CD4-positive, CD25-positive, alpha-beta regulatory T cell (primary cell): ENCODE measurements at regions not wholly inside any gene's neighbourhood (a gene's known extent, or its start where the extent isn't known, plus 50 kb on each side); places are given as distances from the start of the nearest gene placed in this dataset.

Experiments used
- ATAC-seq, 2 donors: fragments of 150-1000 bp; cut with Tn5 transposase; one replicate each; pipeline ENCODE4 v1.10.0; 2021; ENCODE audit warnings: low read depth in 2 of 2, moderate number of reproducible peaks in 2 of 2, moderate library complexity in 1 of 2
- DNase-seq, 3 donors: peaks; one replicate each; pipeline versions ENCODE4 v3.0.0 to v3.0.0-alpha.2; 2012 to 2022; ENCODE audit warnings: mixed read lengths in 1 of 3
- H3K27ac ChIP-seq: one replicate; pipeline ENCODE4 v1.7.0; 2013; ENCODE audit warnings: mild to moderate bottlenecking, low read length; ENCODE audit not compliant: insufficient read depth, poor library complexity, severe bottlenecking
- H3K27me3 ChIP-seq: one replicate; pipeline ENCODE4 v1.7.0; 2013; ENCODE audit warnings: low read length; ENCODE audit not compliant: control insufficient read depth, insufficient read depth
- H3K36me3 ChIP-seq: one replicate; pipeline ENCODE4 v1.7.0; 2013; ENCODE audit warnings: mild to moderate bottlenecking, low read length, moderate library complexity; ENCODE audit not compliant: control insufficient read depth, insufficient read depth
- H3K4me1 ChIP-seq: 2 replicates; pipeline ENCODE4 v1.7.0; 2013; ENCODE audit warnings: mild to moderate bottlenecking, low read length; ENCODE audit not compliant: insufficient read depth, control insufficient read depth, poor library complexity, severe bottlenecking
- H3K4me3 ChIP-seq: one replicate; pipeline ENCODE4 v1.7.0; 2013; ENCODE audit warnings: low read depth, mild to moderate bottlenecking, low read length, moderate library complexity
- H3K9me3 ChIP-seq, 2 experiments: 1 replicate in 1 of 2; 2 replicates in 1 of 2; pipeline ENCODE4 v1.7.0; 2013; ENCODE audit warnings: low read length in 2 of 2, mild to moderate bottlenecking in 1 of 2, moderate library complexity in 1 of 2; ENCODE audit not compliant: control insufficient read depth in 2 of 2
- H3K27ac Mint-ChIP-seq, 3 donors: one replicate each; pipeline ENCODE4 v1.8.0; 2020 to 2022; ENCODE audit warnings: mild to moderate bottlenecking in 3 of 3, mixed read lengths in 3 of 3, moderate library complexity in 2 of 3
- H3K27me3 Mint-ChIP-seq: one replicate; pipeline ENCODE4 v1.8.0; 2022; ENCODE audit warnings: mild to moderate bottlenecking, mixed read lengths
- H3K36me3 Mint-ChIP-seq: one replicate; pipeline ENCODE4 v1.8.0; 2020; ENCODE audit warnings: mixed read lengths
- H3K4me1 Mint-ChIP-seq, 4 donors: one replicate each; pipeline ENCODE4 v1.8.0; 2020 to 2022; ENCODE audit warnings: mixed read lengths in 4 of 4, mild to moderate bottlenecking in 1 of 4
- H3K4me3 Mint-ChIP-seq, 4 donors: one replicate each; pipeline ENCODE4 v1.8.0; 2020 to 2022; ENCODE audit warnings: mild to moderate bottlenecking in 4 of 4, mixed read lengths in 4 of 4, moderate library complexity in 3 of 4
- H3K9me3 Mint-ChIP-seq, 7 donors: one replicate each; pipeline ENCODE4 v1.8.0; 2020 to 2022; ENCODE audit warnings: mixed read lengths in 7 of 7, mild to moderate bottlenecking in 3 of 7, moderate library complexity in 2 of 7

GRCh38 chr1:157419845-157420542, 132.3 kb downstream of the FCRL5 start:
- no peaks in the 10 kb centered on the region for H3K27me3 Mint-ChIP-seq
- DNase-seq (no peak), ATAC-seq (no peak)
- no peaks in the 10 kb centered on the region for H3K4me1 ChIP-seq
- H3K9me3 ChIP-seq: no peaks in the 10 kb centered on the region
- no peak overlapping the region for H3K27ac ChIP-seq
- peaks cover 0 to 2% (median 0%) of the 10 kb centered on the region in 7 donors for H3K9me3 Mint-ChIP-seq
- H3K36me3 ChIP-seq: no peaks in the 10 kb centered on the region
- no peak overlapping the region for H3K4me3 ChIP-seq
- H3K4me1 Mint-ChIP-seq: no peaks in the 10 kb centered on the region
- peaks cover 2% of the 10 kb centered on the region for H3K27me3 ChIP-seq
- H3K27ac Mint-ChIP-seq: no peak overlapping the region
- H3K4me3 Mint-ChIP-seq: no peak overlapping the region
- no peaks in the 10 kb centered on the region for H3K36me3 Mint-ChIP-seq

- no peak overlapping the region for H3K27ac ChIP-seq
- H3K27ac Mint-ChIP-seq: no peak overlapping the region
- ATAC-seq (no peak), DNase-seq (no peak)
- H3K36me3 Mint-ChIP-seq: no peaks in the 10 kb centered on the region
- H3K9me3 ChIP-seq: no peaks in the 10 kb centered on the region
- H3K36me3 ChIP-seq: no peaks in the 10 kb centered on the region
- no peaks in the 10 kb centered on the region for H3K4me1 ChIP-seq
- no peak overlapping the region for H3K4me3 ChIP-seq
- peaks cover 0 to 2% (median 0%) of the 10 kb centered on the region in 7 donors for H3K9me3 Mint-ChIP-seq
- H3K27me3 Mint-ChIP-seq: peaks cover under 1% of the 10 kb centered on the region
- peaks cover 4% of the 10 kb centered on the region for H3K27me3 ChIP-seq
- no peak overlapping the region for H3K4me3 Mint-ChIP-seq
- H3K4me1 Mint-ChIP-seq: no peaks in the 10 kb centered on the region
Observed at GRCh38 chr1:157418659-157419058, 133.7 kb downstream of the FCRL5 start.

- H3K27me3 ChIP-seq: peaks cover 5% of the 10 kb centered on the region
- H3K36me3 Mint-ChIP-seq: no peaks in the 10 kb centered on the region
Observed at GRCh38 chr1:157418231-157418630, 134.1 kb downstream of the FCRL5 start.

GRCh38 chr1:157415661-157416060, 136.7 kb downstream of the FCRL5 start:
- Mint-ChIP-seq H3K4me3 (no peak overlapping the region), H3K36me3 (no peaks in the 10 kb centered on the region), H3K27me3 (peaks cover 7% of the 10 kb centered on the region), H3K4me1 (no peaks in the 10 kb centered on the region), H3K9me3 (peaks cover 0 to 2% (median 0%) of the 10 kb centered on the region in 7 donors), H3K27ac (no peak overlapping the region)
- no peaks in the 10 kb centered on the region for H3K36me3 ChIP-seq
- peaks cover 3% of the 10 kb centered on the region for H3K27me3 ChIP-seq
- no peak for ATAC-seq
- no peak overlapping the region for H3K27ac ChIP-seq
- no peak for DNase-seq
- no peak overlapping the region for H3K4me3 ChIP-seq
- no peaks in the 10 kb centered on the region for H3K4me1 ChIP-seq
- H3K9me3 ChIP-seq: no peaks in the 10 kb centered on the region

More at GRCh38 chr1:157418231-157418630, 134.1 kb downstream of the FCRL5 start:
- H3K27ac ChIP-seq: no peak overlapping the region
- no peaks in the 10 kb centered on the region for H3K4me1 ChIP-seq
- H3K36me3 ChIP-seq: no peaks in the 10 kb centered on the region
- Mint-ChIP-seq H3K9me3 (peaks cover 0 to 2% (median 0%) of the 10 kb centered on the region in 7 donors), H3K4me3 (no peak overlapping the region), H3K27me3 (peaks cover 5% of the 10 kb centered on the region), H3K4me1 (no peaks in the 10 kb centered on the region), H3K27ac (no peak overlapping the region)
- no peak overlapping the region for H3K4me3 ChIP-seq
- H3K9me3 ChIP-seq: no peaks in the 10 kb centered on the region
- no peak for ATAC-seq
- DNase-seq: no peak

GRCh38 chr1:157412308-157412707, 140.0 kb downstream of the FCRL5 start:
- H3K36me3 ChIP-seq: no peaks in the 10 kb centered on the region
- H3K4me3 Mint-ChIP-seq: no peak overlapping the region

GRCh38 chr1:157411769-157412168, 140.5 kb downstream of the FCRL5 start:
- Mint-ChIP-seq H3K9me3 (no peaks in the 10 kb centered on the region), H3K27me3 (peaks cover 7% of the 10 kb centered on the region), H3K36me3 (no peaks in the 10 kb centered on the region), H3K4me1 (no peaks in the 10 kb centered on the region), H3K4me3 (no peak overlapping the region), H3K27ac (no peak overlapping the region)
- ATAC-seq (no peak), DNase-seq (no peak)
- H3K9me3 ChIP-seq: no peaks in the 10 kb centered on the region
- H3K36me3 ChIP-seq: no peaks in the 10 kb centered on the region
- H3K4me3 ChIP-seq: no peak overlapping the region
- no peaks in the 10 kb centered on the region for H3K4me1 ChIP-seq
- peaks cover 3% of the 10 kb centered on the region for H3K27me3 ChIP-seq
- no peak overlapping the region for H3K27ac ChIP-seq

More at GRCh38 chr1:157412308-157412707, 140.0 kb downstream of the FCRL5 start:
- DNase-seq (no peak), ATAC-seq (no peak)
- H3K4me3 ChIP-seq: no peak overlapping the region
- Mint-ChIP-seq H3K4me1 (no peaks in the 10 kb centered on the region), H3K27ac (no peak overlapping the region), H3K27me3 (peaks cover 7% of the 10 kb centered on the region), H3K9me3 (no peaks in the 10 kb centered on the region), H3K36me3 (no peaks in the 10 kb centered on the region)
- H3K27ac ChIP-seq: no peak overlapping the region
- peaks cover 3% of the 10 kb centered on the region for H3K27me3 ChIP-seq
- H3K4me1 ChIP-seq: no peaks in the 10 kb centered on the region
- H3K9me3 ChIP-seq: no peaks in the 10 kb centered on the region

GRCh38 chr1:157411064-157411463, 141.3 kb downstream of the FCRL5 start:
- Histone ChIP-seq H3K4me1 (no peaks in the 10 kb centered on the region), H3K4me3 (no peak overlapping the region), H3K27me3 (peaks cover 3% of the 10 kb centered on the region), H3K27ac (no peak overlapping the region), H3K36me3 (no peaks in the 10 kb centered on the region), H3K9me3 (no peaks in the 10 kb centered on the region)
- DNase-seq: no peak
- H3K9me3 Mint-ChIP-seq: no peaks in the 10 kb centered on the region
- no peaks in the 10 kb centered on the region for H3K4me1 Mint-ChIP-seq
- no peak overlapping the region for H3K4me3 Mint-ChIP-seq
- no peaks in the 10 kb centered on the region for H3K36me3 Mint-ChIP-seq
- peaks cover 7% of the 10 kb centered on the region for H3K27me3 Mint-ChIP-seq
- no peak overlapping the region for H3K27ac Mint-ChIP-seq
- no peak for ATAC-seq

- no peaks in the 10 kb centered on the region for H3K4me1 ChIP-seq
- Mint-ChIP-seq H3K4me1 (no peaks in the 10 kb centered on the region), H3K9me3 (no peaks in the 10 kb centered on the region), H3K27me3 (peaks cover 7% of the 10 kb centered on the region), H3K27ac (no peak overlapping the region), H3K4me3 (no peak overlapping the region), H3K36me3 (no peaks in the 10 kb centered on the region)
- no peak overlapping the region for H3K4me3 ChIP-seq
- H3K27ac ChIP-seq: no peak overlapping the region
- DNase-seq: no peak
- peaks cover 3% of the 10 kb centered on the region for H3K27me3 ChIP-seq
- no peaks in the 10 kb centered on the region for H3K36me3 ChIP-seq
- ATAC-seq: no peak
- no peaks in the 10 kb centered on the region for H3K9me3 ChIP-seq
Observed at GRCh38 chr1:157410457-157410856, 141.9 kb downstream of the FCRL5 start.
